ENCODE measurements at regions not wholly inside any gene's neighbourhood (a gene's known extent, or its start where the extent isn't known, plus 50 kb on each side); places are given as distances from the start of the nearest gene placed in this dataset.

GRCh38 chr1:192906334-192906733 lies 97.5 kb downstream of the RGS2 start:
- TF ChIP-seq POLR2A (IDR thresholded peaks at IDR 0.05): no peak
- TF ChIP-seq, protein P1, sequence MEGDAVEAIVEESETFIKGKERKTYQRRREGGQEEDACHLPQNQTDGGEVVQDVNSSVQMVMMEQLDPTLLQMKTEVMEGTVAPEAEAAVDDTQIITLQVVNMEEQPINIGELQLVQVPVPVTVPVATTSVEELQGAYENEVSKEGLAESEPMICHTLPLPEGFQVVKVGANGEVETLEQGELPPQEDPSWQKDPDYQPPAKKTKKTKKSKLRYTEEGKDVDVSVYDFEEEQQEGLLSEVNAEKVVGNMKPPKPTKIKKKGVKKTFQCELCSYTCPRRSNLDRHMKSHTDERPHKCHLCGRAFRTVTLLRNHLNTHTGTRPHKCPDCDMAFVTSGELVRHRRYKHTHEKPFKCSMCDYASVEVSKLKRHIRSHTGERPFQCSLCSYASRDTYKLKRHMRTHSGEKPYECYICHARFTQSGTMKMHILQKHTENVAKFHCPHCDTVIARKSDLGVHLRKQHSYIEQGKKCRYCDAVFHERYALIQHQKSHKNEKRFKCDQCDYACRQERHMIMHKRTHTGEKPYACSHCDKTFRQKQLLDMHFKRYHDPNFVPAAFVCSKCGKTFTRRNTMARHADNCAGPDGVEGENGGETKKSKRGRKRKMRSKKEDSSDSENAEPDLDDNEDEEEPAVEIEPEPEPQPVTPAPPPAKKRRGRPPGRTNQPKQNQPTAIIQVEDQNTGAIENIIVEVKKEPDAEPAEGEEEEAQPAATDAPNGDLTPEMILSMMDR (IDR thresholded peaks at IDR 0.05): no peak
